Sigmoid colon (tissue), 4 donors: ENCODE measurements at regions not wholly inside any gene's neighbourhood (a gene's known extent, or its start where the extent isn't known, plus 50 kb on each side); places are given as distances from the start of the nearest gene placed in this dataset.

Source experiments
- CTCF ChIP-seq, 4 experiments: fragments of 450-650 bp in 3 of 4; fragments of 200-600 bp in 1 of 4; IDR thresholded peaks; one replicate each; pipeline ENCODE4 v1.5.1; 2016 to 2019; ENCODE audit warnings: antibody characterized with exemption in 4 of 4, mild to moderate bottlenecking in 3 of 4, moderate library complexity in 2 of 4
- EP300 ChIP-seq, 4 donors: sonication (generic); formaldehyde crosslinking; IDR thresholded peaks; one replicate each; pipeline ENCODE4 v1.6.1; 2017; ENCODE audit warnings: antibody characterized with exemption in 4 of 4
- POLR2A ChIP-seq, 2 donors: fragments of 450-650 bp; IDR thresholded peaks; one replicate each; pipeline ENCODE4 v1.6.1; 2016; ENCODE audit warnings: antibody characterized with exemption in 2 of 2, mild to moderate bottlenecking in 2 of 2, moderate library complexity in 2 of 2
- POLR2AphosphoS5 ChIP-seq, 4 donors: sonication (generic); formaldehyde crosslinking; IDR thresholded peaks; one replicate each; pipeline ENCODE4 v1.6.1; 2017; ENCODE audit warnings: antibody characterized with exemption in 4 of 4

GRCh38 chr12:58976146-58976545 lies 55.8 kb upstream of the LRIG3 start:
- TF ChIP-seq POLR2AphosphoS5 (IDR thresholded peaks at IDR 0.05) (no peak), CTCF (IDR thresholded peaks at IDR 0.05) (no peak), POLR2A (IDR thresholded peaks at IDR 0.05) (no peak), EP300 (IDR thresholded peaks at IDR 0.05) (no peak)
